ENCODE measurements at regions not wholly inside any gene's neighbourhood (a gene's known extent, or its start where the extent isn't known, plus 50 kb on each side); places are given as distances from the start of the nearest gene placed in this dataset.
"Not testable (repeated sequence)": the region's sequence is repeated elsewhere in the genome, so short reads cannot be mapped to it uniquely, and the experiment has no call there.

DNA sequence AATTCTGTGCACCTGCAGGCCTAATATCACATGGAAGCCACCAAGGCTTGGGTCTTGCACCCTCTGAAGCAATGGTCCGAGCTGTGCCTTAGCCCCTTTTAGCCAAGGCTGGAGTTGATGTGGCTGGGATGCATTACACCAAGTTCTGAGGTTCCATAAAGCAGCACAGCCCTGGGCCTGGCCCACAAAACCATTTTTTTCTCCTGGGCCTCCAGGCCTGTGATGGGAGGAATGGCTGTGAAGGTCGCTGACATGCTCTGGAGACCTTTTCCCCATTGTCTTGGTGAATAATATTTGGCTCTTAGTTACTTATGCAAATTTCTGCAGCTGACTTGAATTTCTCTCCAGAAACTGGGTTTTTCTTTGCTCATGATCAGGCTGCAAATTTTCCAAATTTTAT is 167.3 kb downstream of the HTR1A start:
- H3K27me3 ChIP-seq (ENCODE audit: insufficient read depth, low read length): no peaks in the 10 kb centered on the region
- no peaks in the 10 kb centered on the region for H3K9me3 ChIP-seq (ENCODE audit: low read depth, low read length)
- H3K4me3 ChIP-seq (ENCODE audit: low read length): no peak overlapping the region
- H3K4me1 ChIP-seq (ENCODE audit: insufficient read depth, low read length): no peaks in the 10 kb centered on the region

DNA sequence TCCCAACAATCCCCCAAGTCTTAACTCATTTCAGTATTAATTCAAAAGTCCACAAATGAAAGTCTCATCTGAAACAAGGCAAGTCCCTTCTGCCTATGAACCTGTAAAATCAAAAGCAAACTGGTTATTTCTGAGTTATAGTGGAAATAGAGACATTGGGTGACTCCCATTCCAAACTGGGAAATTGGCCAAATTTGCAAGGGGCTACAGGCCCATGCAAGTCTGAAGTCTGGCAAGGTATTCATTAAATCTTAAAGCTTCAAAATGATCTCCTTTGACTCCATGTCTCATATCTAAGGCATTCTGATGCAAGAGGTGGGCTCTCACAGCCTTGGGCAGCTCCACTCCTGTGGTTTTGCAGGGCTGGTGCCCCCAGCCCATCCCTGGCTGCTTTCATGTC is 167.9 kb downstream of the HTR1A start:
- no peaks in the 10 kb centered on the region for H3K27me3 ChIP-seq (ENCODE audit: insufficient read depth, low read length)

DNA sequence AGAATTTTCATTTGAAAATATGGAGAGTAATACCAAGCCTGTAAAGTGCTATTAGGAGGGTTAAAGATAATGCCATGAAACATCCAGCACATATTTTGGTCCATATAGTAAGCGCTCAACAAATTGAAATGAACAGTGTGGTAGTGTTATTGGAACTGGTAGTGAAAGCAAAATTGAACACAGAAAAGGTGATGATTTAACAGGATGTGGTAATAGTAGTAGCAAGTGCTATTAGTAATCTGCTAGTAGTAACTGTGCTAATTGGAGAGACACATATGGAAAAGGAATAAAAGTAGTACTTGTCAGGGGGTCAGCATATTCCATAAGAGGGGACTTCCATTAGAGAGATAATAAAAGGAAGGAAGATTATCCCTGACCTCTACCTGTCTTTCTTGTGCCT is 187.3 kb downstream of the HTR1A start:
- Histone ChIP-seq H3K27me3 (ENCODE audit: insufficient read depth, low read length) (no peaks in the 10 kb centered on the region), H3K4me1 (ENCODE audit: insufficient read depth, low read length) (no peaks in the 10 kb centered on the region), H3K9me3 (ENCODE audit: low read depth, low read length) (no peaks in the 10 kb centered on the region), H3K4me3 (ENCODE audit: low read length) (no peak overlapping the region)

More for the DNA sequence above, 167.9 kb downstream of the HTR1A start:
- no peaks in the 10 kb centered on the region for H3K4me1 ChIP-seq (ENCODE audit: insufficient read depth, low read length)
- no peaks in the 10 kb centered on the region for H3K9me3 ChIP-seq (ENCODE audit: low read depth, low read length)
- no peak overlapping the region for H3K4me3 ChIP-seq (ENCODE audit: low read length)

DNA sequence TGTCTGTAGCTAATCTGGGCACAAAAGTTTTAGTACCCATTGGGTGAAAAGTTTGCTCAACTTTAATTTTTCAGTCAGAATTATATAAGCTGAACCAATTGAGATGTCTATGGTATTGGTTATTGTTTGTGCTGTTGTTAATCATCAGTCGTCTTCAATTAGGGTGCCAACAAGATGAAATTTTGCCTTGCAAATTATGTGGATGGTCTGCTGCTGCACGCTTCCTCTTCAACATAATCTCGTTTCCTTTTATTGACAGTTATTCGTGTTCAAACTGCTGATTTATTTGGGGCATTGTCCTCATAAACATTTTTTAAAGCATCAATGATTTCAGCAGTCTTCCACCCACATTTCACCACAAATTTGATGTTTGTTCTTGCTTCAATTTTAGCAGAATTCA is 194.0 kb downstream of the HTR1A start:
- H3K4me3 ChIP-seq (ENCODE audit: low read length): no peak overlapping the region
- H3K27me3 ChIP-seq (ENCODE audit: insufficient read depth, low read length): no peaks in the 10 kb centered on the region
- H3K4me1 ChIP-seq (ENCODE audit: insufficient read depth, low read length): no peaks in the 10 kb centered on the region
- no peaks in the 10 kb centered on the region for H3K9me3 ChIP-seq (ENCODE audit: low read depth, low read length)

DNA sequence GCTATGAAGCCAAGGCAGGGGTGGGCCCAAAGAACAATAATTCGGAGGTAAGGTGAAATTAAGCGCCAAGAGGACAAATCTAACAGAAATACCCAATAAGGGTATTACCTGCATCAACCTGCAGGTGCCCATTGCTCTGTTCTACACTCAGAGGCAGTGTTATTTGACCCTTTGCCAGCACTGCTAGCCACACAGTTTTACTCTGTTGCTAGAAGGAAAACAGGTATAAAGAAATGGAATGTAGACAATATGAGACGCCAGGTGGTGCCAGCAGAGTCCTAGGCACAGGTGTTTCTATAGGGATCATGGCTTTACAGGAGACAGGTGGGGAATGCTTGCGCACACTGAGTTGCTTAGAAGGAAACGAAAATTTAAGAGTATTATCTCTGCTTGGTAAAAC is 201.3 kb downstream of the HTR1A start:
- no peaks in the 10 kb centered on the region for H3K27me3 ChIP-seq (ENCODE audit: insufficient read depth, low read length)
- H3K4me1 ChIP-seq (ENCODE audit: insufficient read depth, low read length): no peaks in the 10 kb centered on the region
- no peak overlapping the region for H3K4me3 ChIP-seq (ENCODE audit: low read length)
- peaks cover 5% of the 10 kb centered on the region for H3K9me3 ChIP-seq (ENCODE audit: low read depth, low read length)

DNA sequence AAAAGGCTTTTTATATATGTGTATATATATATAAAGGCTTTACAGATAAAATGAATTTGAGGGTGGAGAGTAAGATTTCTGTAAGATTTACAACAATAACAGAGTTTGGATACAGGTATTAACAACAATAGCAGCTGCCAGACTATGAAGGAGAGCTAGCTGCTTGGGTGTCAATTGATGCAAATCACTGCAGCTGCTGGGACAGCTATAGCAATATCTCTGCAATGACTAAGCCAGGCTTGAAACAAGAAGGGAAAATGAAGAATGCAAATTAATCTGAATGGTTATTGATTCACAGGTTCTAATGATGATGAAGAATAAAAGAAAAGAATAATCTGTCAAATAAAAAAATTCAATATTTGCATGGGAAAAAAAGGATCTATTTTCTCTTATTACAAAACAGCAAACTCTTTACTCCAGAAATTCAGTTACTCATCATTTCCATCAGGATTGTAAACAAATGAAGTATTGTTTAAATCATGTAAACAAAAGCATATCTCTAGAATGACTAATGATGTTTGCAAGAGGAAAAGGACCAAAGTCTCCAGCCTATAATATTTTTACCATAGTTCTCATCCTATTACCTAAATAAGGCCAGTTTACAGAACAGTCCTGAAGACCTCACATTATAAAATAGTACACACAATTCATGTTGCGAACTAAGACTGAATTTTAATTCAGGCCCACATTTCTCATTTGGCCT is 219.0 kb downstream of the HTR1A start:
- no peaks in the 10 kb centered on the region for H3K27me3 ChIP-seq (ENCODE audit: insufficient read depth, low read length)
- no peaks in the 10 kb centered on the region for H3K4me1 ChIP-seq (ENCODE audit: insufficient read depth, low read length)
- H3K4me3 ChIP-seq (ENCODE audit: low read length): no peak overlapping the region
- H3K9me3 ChIP-seq (ENCODE audit: low read depth, low read length): no peaks in the 10 kb centered on the region

DNA sequence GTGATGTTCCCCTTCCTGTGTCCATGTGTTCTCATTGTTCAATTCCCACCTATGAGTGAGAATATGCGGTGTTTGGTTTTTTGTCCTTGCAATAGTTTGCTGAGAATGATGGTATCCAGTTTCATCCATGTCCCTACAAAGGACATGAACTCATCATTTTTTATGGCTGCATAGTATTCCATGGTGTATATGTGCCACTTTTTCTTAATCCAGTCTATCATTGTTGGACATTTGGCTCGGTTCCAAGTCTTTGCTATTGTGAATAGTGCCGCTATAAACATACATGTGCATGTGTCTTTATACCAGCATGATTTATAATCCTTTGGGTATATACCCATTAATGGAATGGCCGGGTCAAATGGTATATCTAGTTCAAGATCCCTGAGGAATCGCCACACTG is 229.4 kb downstream of the HTR1A start:
- not testable (repeated sequence) for H3K27me3 ChIP-seq (ENCODE audit: insufficient read depth, low read length); H3K4me3 ChIP-seq (ENCODE audit: low read length); H3K4me1 ChIP-seq (ENCODE audit: insufficient read depth, low read length); H3K9me3 ChIP-seq (ENCODE audit: low read depth, low read length)

DNA sequence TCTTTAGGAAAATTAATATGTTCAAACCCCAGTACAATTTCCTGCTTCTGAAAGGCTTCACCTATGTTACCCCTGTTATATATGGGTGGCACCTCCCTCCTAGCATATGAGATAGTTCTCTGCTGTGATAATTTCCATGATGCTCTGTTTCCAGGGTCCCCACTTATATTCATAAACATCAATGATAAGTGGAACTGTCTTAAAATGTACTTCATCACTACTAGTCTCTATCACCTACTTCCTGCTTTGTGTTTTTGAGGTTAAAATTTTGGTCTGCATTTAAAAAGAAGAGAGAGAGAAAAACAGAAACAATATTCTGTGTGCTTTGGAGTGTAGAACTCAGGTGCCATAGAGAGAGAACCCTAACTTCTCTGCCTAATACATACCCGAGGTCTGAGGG is 234.7 kb downstream of the HTR1A start:
- H3K4me1 ChIP-seq (ENCODE audit: insufficient read depth, low read length): no peaks in the 10 kb centered on the region
- no peaks in the 10 kb centered on the region for H3K27me3 ChIP-seq (ENCODE audit: insufficient read depth, low read length)
- H3K9me3 ChIP-seq (ENCODE audit: low read depth, low read length): no peaks in the 10 kb centered on the region
- no peak overlapping the region for H3K4me3 ChIP-seq (ENCODE audit: low read length)

DNA sequence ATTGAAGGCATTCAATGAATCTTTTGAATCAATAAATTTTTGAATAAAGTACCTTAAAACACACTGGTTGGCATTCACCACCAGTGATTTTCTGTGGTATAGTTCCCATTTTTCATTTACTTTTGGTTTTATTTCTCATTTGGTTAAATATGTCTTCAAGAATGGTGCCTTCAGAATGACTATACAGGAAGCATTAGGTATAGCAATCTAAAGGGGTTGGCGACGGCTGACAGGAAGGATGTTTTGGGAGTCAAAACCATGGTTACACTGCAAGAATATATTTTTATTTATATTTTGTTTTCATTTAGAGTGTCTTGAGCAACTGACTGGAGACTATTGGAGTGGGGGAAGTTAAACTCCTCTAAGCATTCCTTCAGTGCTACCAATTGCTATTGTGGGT is 235.7 kb downstream of the HTR1A start:
- Histone ChIP-seq H3K4me1 (ENCODE audit: insufficient read depth, low read length) (no peaks in the 10 kb centered on the region), H3K4me3 (ENCODE audit: low read length) (no peak overlapping the region), H3K27me3 (ENCODE audit: insufficient read depth, low read length) (no peaks in the 10 kb centered on the region), H3K9me3 (ENCODE audit: low read depth, low read length) (no peaks in the 10 kb centered on the region)

DNA sequence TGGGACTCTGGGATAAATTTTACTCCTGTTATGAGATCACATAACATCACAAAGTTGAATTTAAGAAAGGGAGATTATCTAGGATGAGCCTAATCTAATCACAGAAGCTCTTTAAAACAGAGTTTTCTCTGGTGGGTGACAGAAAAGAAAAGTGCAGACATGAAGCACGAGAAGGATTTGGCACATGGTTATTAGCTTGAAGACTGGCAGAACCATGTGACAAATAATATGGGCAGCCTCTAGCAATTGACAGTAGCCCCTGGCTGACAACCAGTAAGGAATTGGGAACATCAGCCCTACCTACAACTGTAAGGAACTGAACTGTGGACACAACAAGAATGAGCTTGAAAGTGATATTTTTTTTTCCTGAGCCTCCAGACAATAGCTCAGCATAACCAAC is 243.1 kb downstream of the HTR1A start:
- no peaks in the 10 kb centered on the region for H3K4me1 ChIP-seq (ENCODE audit: insufficient read depth, low read length)
- no peaks in the 10 kb centered on the region for H3K27me3 ChIP-seq (ENCODE audit: insufficient read depth, low read length)
- H3K4me3 ChIP-seq (ENCODE audit: low read length): no peak overlapping the region
- H3K9me3 ChIP-seq (ENCODE audit: low read depth, low read length): no peaks in the 10 kb centered on the region

DNA sequence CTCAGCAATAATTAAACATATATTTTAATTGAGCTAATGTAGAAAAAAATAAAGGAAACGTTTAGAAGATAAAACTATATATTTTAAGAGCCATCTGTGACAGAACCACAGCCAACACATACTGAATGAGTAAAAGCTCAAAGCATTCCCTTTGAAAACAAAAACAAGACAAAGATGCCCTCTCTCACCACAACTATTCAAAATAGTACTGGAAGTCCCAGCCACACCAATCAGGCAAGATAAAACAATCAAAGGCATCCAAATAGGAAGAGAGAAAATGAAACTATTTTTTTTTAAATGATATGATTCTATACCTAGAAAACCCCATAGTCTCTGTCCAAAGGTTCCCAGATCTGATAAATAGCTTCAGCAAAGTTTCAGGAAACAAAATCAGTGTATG is 262.0 kb downstream of the HTR1A start:
- Histone ChIP-seq H3K9me3 (ENCODE audit: low read depth, low read length) (no peaks in the 10 kb centered on the region), H3K4me3 (ENCODE audit: low read length) (no peak overlapping the region), H3K27me3 (ENCODE audit: insufficient read depth, low read length) (no peaks in the 10 kb centered on the region), H3K4me1 (ENCODE audit: insufficient read depth, low read length) (no peaks in the 10 kb centered on the region)

DNA sequence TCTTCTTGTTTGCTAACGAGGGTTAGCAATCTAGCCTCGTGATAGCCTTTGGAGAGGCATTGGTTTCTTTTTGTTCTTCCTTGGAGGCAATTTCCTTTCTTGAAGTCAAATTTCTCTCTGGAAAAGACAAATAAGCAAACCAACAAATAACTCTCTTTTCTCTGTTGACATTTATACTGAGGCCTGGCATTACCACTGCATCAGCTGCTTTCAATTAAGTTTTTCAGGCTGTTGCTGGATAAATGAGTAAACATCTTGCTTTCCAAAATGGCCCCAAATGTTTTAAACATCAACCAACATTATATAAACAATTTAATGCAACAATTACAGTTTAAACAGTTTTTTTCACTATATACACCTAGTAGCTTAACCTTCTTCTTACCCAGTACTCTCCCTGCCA is 264.4 kb downstream of the HTR1A start:
- no peaks in the 10 kb centered on the region for H3K4me1 ChIP-seq (ENCODE audit: insufficient read depth, low read length)
- no peaks in the 10 kb centered on the region for H3K27me3 ChIP-seq (ENCODE audit: insufficient read depth, low read length)
- H3K4me3 ChIP-seq (ENCODE audit: low read length): no peak overlapping the region
- H3K9me3 ChIP-seq (ENCODE audit: low read depth, low read length): no peaks in the 10 kb centered on the region

DNA sequence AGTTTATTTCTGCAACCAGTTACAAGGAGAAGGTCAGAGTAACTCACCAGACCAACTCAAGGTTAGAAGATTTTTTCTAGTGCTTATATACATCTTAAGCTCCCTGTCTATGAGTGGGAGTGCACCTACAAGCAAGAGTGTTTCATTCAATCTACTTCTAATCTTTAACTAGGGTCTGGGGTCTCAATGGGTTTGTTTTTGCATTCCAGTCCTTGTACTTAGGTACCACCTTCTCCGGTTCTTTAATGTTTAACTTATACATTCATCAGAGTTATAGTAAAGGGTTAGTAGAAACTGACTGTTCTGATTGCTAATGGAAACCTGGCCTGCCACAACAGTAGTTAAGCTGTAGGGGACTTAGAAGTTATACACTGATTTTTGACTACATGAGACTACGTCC is 271.7 kb downstream of the HTR1A start:
- no peak overlapping the region for H3K4me3 ChIP-seq (ENCODE audit: low read length)
- H3K4me1 ChIP-seq (ENCODE audit: insufficient read depth, low read length): no peaks in the 10 kb centered on the region
- H3K9me3 ChIP-seq (ENCODE audit: low read depth, low read length): no peaks in the 10 kb centered on the region
- H3K27me3 ChIP-seq (ENCODE audit: insufficient read depth, low read length): no peaks in the 10 kb centered on the region

DNA sequence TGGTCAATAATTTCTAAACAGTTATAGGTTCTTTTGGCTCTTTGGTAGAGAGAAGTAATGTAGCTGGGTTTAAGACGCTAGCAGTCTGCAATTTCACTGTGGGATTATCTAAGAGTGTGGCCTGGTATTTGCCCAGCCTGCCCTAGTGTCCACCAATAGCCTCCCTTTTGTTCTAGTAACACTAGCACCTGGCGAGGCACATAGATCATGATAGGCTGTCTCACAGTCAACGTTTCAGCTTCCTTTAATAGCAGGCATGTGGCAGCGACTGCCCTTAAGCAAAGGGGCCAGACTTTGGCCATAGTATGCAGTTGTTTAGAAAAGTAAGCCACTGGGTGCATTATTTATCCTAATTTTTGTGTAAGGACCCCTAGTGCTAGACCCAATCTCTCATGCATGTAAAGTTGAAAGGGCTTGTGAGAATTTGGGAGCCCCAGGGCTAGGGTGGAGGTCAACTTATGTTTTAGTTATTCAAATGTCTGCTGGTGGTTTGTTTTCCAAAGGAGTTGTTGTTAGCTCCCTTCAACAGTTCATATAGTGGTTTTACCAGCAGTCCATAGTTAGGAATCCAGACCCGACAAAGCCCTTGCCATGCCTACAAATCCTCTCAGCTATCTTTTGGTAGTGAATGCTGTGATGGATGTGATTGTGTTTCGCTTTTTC is 274.3 kb downstream of the HTR1A start:
- H3K27me3 ChIP-seq (ENCODE audit: insufficient read depth, low read length): no peaks in the 10 kb centered on the region
- no peak overlapping the region for H3K4me3 ChIP-seq (ENCODE audit: low read length)
- no peaks in the 10 kb centered on the region for H3K9me3 ChIP-seq (ENCODE audit: low read depth, low read length)
- no peaks in the 10 kb centered on the region for H3K4me1 ChIP-seq (ENCODE audit: insufficient read depth, low read length)

DNA sequence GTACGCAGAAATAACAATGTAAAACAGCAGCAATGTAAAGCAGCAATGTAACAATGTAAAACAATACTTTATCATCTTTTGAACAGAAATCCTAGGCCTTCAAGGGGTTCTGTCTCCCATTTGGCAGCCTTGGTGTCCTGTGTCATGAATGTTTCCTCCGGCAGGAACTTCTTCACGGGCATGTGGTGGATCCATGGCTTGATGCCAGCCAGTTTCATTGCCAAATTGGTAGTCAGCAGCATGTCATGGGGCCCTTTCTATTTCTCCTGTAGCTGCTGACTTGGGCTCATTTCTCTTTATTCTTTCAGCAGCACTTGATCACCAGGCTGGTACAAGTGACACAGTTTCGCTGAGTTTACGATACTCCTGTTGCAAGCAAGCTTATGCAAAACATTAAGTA is 275.3 kb downstream of the HTR1A start:
- H3K27me3 ChIP-seq (ENCODE audit: insufficient read depth, low read length): no peaks in the 10 kb centered on the region
- no peaks in the 10 kb centered on the region for H3K4me1 ChIP-seq (ENCODE audit: insufficient read depth, low read length)
- H3K4me3 ChIP-seq (ENCODE audit: low read length): no peak overlapping the region
- H3K9me3 ChIP-seq (ENCODE audit: low read depth, low read length): no peaks in the 10 kb centered on the region

DNA sequence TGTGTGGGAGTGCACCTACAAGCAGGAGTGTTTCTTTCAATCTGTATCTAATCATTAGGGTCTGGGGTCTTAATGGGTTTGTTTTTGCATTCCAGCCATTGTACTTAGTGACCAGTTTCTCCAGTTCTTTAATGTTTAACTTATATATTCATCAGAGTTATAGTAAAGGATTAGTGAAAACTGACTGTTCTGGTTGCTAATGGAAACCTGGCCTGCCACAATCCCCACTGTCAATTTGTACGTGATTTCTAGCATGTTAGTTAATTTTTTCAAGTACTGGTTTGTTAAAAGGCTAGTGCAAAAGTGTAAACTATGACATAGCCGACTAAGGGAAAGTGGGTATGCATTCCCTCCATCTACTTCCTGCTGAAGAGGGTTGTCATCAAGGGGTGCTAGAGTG is 276.1 kb downstream of the HTR1A start:
- Histone ChIP-seq H3K4me1 (ENCODE audit: insufficient read depth, low read length) (no peaks in the 10 kb centered on the region), H3K4me3 (ENCODE audit: low read length) (no peak overlapping the region), H3K27me3 (ENCODE audit: insufficient read depth, low read length) (no peaks in the 10 kb centered on the region), H3K9me3 (ENCODE audit: low read depth, low read length) (no peaks in the 10 kb centered on the region)
